Tibial nerve (tissue), 4 donors: ENCODE measurements at regions not wholly inside any gene's neighbourhood (a gene's known extent, or its start where the extent isn't known, plus 50 kb on each side); places are given as distances from the start of the nearest gene placed in this dataset.

Experiments used
- DNase-seq, 2 donors: peaks; one replicate each; pipeline ENCODE4 v3.0.0-alpha.2; 2019; ENCODE audit warnings: low spot score in 2 of 2
- H3K27ac ChIP-seq, 4 donors: fragments of 200-600 bp; sonication (generic) in 3 of 4; one replicate each; pipeline ENCODE4 v1.5.1; 2017 to 2019; ENCODE audit warnings: mild to moderate bottlenecking in 1 of 4
- H3K27me3 ChIP-seq, 2 donors: fragments of 200-600 bp; sonication (generic) in 1 of 2; one replicate each; pipeline versions ENCODE4 v1.5.1 to v1.6.0; 2017 to 2019
- H3K36me3 ChIP-seq, 3 donors: fragments of 200-600 bp; sonication (generic); one replicate each; pipeline ENCODE4 v1.5.1; 2018 to 2019
- H3K4me1 ChIP-seq, 4 donors: fragments of 200-600 bp; sonication (generic) in 3 of 4; one replicate each; pipeline ENCODE4 v1.5.1; 2017 to 2019
- H3K4me3 ChIP-seq, 4 donors: fragments of 200-600 bp; sonication (generic) in 3 of 4; one replicate each; pipeline ENCODE4 v1.5.1; 2017 to 2019; ENCODE audit warnings: mild to moderate bottlenecking in 1 of 4, moderate library complexity in 1 of 4
- H3K9me3 ChIP-seq, 4 donors: fragments of 200-600 bp; sonication (generic) in 3 of 4; one replicate each; pipeline ENCODE4 v1.5.1; 2017 to 2019
- CTCF ChIP-seq, 5 experiments: fragments of 200-600 bp in 3 of 5; fragments of 450-650 bp in 2 of 5; sonication (generic) in 3 of 5; IDR thresholded peaks; one replicate each; pipeline ENCODE4 v1.5.1; 2016 to 2019; ENCODE audit warnings: antibody characterized with exemption in 5 of 5, mild to moderate bottlenecking in 3 of 5, moderate library complexity in 2 of 5
- EP300 ChIP-seq, 2 donors: sonication (generic); formaldehyde crosslinking; IDR thresholded peaks; one replicate each; pipeline ENCODE4 v1.6.1; 2017; ENCODE audit warnings: antibody characterized with exemption in 2 of 2, mild to moderate bottlenecking in 1 of 2
- POLR2A ChIP-seq, 2 donors: fragments of 450-650 bp; IDR thresholded peaks; one replicate each; pipeline ENCODE4 v1.6.1; 2017; ENCODE audit warnings: antibody characterized with exemption in 2 of 2, mild to moderate bottlenecking in 2 of 2, moderate library complexity in 2 of 2
- WGBS, 2 donors: methylation state at CpG; one replicate each; pipeline ENCODE4 v1.1.5; 2018; 5-methylcytosine and 5-hydroxymethylcytosine counted together

GRCh38 chr6:10073341-10073740, 341.5 kb downstream of the TFAP2A start:
- H3K27me3 ChIP-seq = peaks cover 0 to 4% of the 10 kb centered on the region in 2 donors
- WGBS, 2 donors = 44 to 52% methylated on average over 9 of the region's 9 CpGs
- DNase-seq = no peak
- peaks cover 0 to 2% (median 0%) of the 10 kb centered on the region in 4 donors for H3K9me3 ChIP-seq
- TF ChIP-seq CTCF (IDR thresholded peaks at IDR 0.05) = no peak
- TF ChIP-seq EP300 (IDR thresholded peaks at IDR 0.05) = no peak
- no peak for TF ChIP-seq POLR2A (IDR thresholded peaks at IDR 0.05)
- H3K36me3 ChIP-seq = no peaks in the 10 kb centered on the region
- H3K4me3 ChIP-seq = no peak overlapping the region
- no peaks in the 10 kb centered on the region for H3K4me1 ChIP-seq
- H3K27ac ChIP-seq = no peak overlapping the region

DNA sequence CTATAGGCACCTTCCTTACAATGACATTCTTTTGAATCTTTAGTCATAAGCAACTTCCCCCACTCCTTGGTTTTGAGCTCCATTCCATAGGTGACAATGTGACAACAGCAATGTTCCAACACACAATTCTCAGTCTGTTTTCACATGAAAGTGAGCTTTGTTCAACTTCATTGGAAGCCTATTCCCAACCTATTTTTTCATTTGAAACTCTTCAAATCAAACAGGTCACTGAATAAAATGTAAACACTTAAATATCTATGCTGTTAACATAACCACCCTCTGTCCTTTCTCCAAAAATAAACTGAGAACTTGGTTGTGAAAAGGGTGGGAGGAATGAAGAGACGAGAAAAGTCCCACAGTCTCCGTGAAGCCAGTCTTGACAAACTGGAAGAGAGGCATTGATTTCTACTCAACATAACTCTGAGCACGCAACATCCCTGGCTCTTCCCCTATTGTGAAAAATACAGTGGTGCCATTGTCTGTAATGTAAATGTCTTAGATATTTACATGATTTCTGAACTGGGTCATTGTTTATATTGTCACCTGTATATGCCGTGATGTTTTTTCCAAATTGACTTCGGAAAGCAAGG, 343.1 kb downstream of the TFAP2A start:
- TF ChIP-seq POLR2A (IDR thresholded peaks at IDR 0.05) (no peak), EP300 (IDR thresholded peaks at IDR 0.05) (no peak), CTCF (IDR thresholded peaks at IDR 0.05) (no peak)
- Histone ChIP-seq H3K4me3 (no peak overlapping the region), H3K27me3 (peaks cover 0 to 4% of the 10 kb centered on the region in 2 donors), H3K9me3 (peaks cover 0 to 2% (median 0%) of the 10 kb centered on the region in 4 donors), H3K36me3 (no peaks in the 10 kb centered on the region), H3K4me1 (no peaks in the 10 kb centered on the region), H3K27ac (no peak overlapping the region)
- 53 to 55% methylated on average over 5 of the region's 5 CpGs for WGBS, 2 donors
- no peak for DNase-seq

- TF ChIP-seq CTCF (IDR thresholded peaks at IDR 0.05) (no peak), POLR2A (IDR thresholded peaks at IDR 0.05) (no peak)
- no peaks in the 10 kb centered on the region for H3K4me1 ChIP-seq
- DNase-seq = no peak
- no peaks in the 10 kb centered on the region for H3K9me3 ChIP-seq
- WGBS, 2 donors = 64 to 65% methylated on average over 2 of the region's 2 CpGs
- H3K27me3 ChIP-seq = no peaks in the 10 kb centered on the region
- H3K27ac ChIP-seq = no peak overlapping the region
- H3K4me3 ChIP-seq = no peak overlapping the region
- H3K36me3 ChIP-seq = no peaks in the 10 kb centered on the region
Measured at GRCh38 chr6:10060004-10060403, 354.9 kb downstream of the TFAP2A start.

GRCh38 chr6:10054672-10055071, 360.2 kb downstream of the TFAP2A start:
- TF ChIP-seq CTCF (IDR thresholded peaks at IDR 0.05) (no peak), POLR2A (IDR thresholded peaks at IDR 0.05) (no peak)
- H3K27me3 ChIP-seq = no peaks in the 10 kb centered on the region
- H3K4me1 ChIP-seq = no peaks in the 10 kb centered on the region
- peaks cover 0 to 18% (median 3%) of the 10 kb centered on the region in 4 donors for H3K9me3 ChIP-seq
- no peaks in the 10 kb centered on the region for H3K36me3 ChIP-seq
- no peak overlapping the region for H3K4me3 ChIP-seq
- H3K27ac ChIP-seq = no peak overlapping the region
- no peak for DNase-seq

- Histone ChIP-seq H3K4me1 (no peaks in the 10 kb centered on the region), H3K4me3 (no peak overlapping the region), H3K36me3 (no peaks in the 10 kb centered on the region), H3K9me3 (peaks cover 0 to 18% (median 3%) of the 10 kb centered on the region in 4 donors), H3K27me3 (no peaks in the 10 kb centered on the region), H3K27ac (no peak overlapping the region)
- no peak for DNase-seq
- TF ChIP-seq POLR2A (IDR thresholded peaks at IDR 0.05) = no peak
- TF ChIP-seq EP300 (IDR thresholded peaks at IDR 0.05) = no peak
- TF ChIP-seq CTCF (IDR thresholded peaks at IDR 0.05) = no peak
Measured at GRCh38 chr6:10051283-10051682, 363.6 kb downstream of the TFAP2A start.
